Fibroblast of lung (primary cell): ENCODE measurements at regions not wholly inside any gene's neighbourhood (a gene's known extent, or its start where the extent isn't known, plus 50 kb on each side); places are given as distances from the start of the nearest gene placed in this dataset.

Experiments used
- DNase-seq, 2 donors: peaks; one replicate each; pipeline versions ENCODE4 v3.0.0 to v3.0.0-alpha.2; 2010; ENCODE audit warnings: low read depth in 2 of 2
- H2AFZ ChIP-seq: 2 replicates; pipeline ENCODE4 v1.5.1; 2012; ENCODE audit warnings: low read length, control low read depth, inconsistent platforms
- H3K27ac ChIP-seq: 2 replicates; pipeline ENCODE4 v1.5.1; 2011; ENCODE audit warnings: low read length, control low read depth; ENCODE audit not compliant: insufficient read depth
- H3K27me3 ChIP-seq: 2 replicates; pipeline ENCODE4 v1.5.1; 2011; ENCODE audit warnings: mild to moderate bottlenecking, low read length; ENCODE audit not compliant: control insufficient read depth, insufficient read depth
- H3K36me3 ChIP-seq: 2 replicates; pipeline ENCODE4 v1.5.1; 2011; ENCODE audit warnings: low read length; ENCODE audit not compliant: control insufficient read depth, insufficient read depth
- H3K4me1 ChIP-seq: 2 replicates; pipeline ENCODE4 v1.5.1; 2011; ENCODE audit warnings: low read length; ENCODE audit not compliant: control insufficient read depth, insufficient read depth; ENCODE audit errors: extremely low read depth
- H3K4me2 ChIP-seq: 2 replicates; pipeline ENCODE4 v1.5.1; 2011; ENCODE audit warnings: low read length, control low read depth; ENCODE audit not compliant: insufficient read depth; ENCODE audit errors: extremely low read depth
- H3K4me3 ChIP-seq, 4 experiments: fragments of 200-600 bp in 1 of 4; sonication (generic) in 1 of 4; replicated peaks in 1 of 4; 2 replicates each; pipeline ENCODE4 v1.5.1; 2011 to 2016; ENCODE audit warnings: low read length in 4 of 4, low read depth in 3 of 4, mild to moderate bottlenecking in 3 of 4, control low read depth in 2 of 4, inconsistent platforms in 1 of 4, mixed read lengths in 1 of 4; ENCODE audit not compliant: insufficient read depth in 1 of 4; ENCODE audit errors: control extremely low read depth in 1 of 4
- H3K79me2 ChIP-seq: 2 replicates; pipeline ENCODE4 v1.5.1; 2012; ENCODE audit warnings: mild to moderate bottlenecking, low read length, inconsistent platforms; ENCODE audit not compliant: control insufficient read depth, insufficient read depth
- H3K9ac ChIP-seq: 2 replicates; pipeline ENCODE4 v1.5.1; 2011; ENCODE audit warnings: mild to moderate bottlenecking, low read length, control low read depth; ENCODE audit not compliant: insufficient read depth
- H3K9me3 ChIP-seq: 2 replicates; pipeline ENCODE4 v1.5.1; 2012; ENCODE audit warnings: low read depth, low read length; ENCODE audit not compliant: control insufficient read depth, insufficient read depth
- H4K20me1 ChIP-seq: 2 replicates; pipeline ENCODE4 v1.5.1; 2011; ENCODE audit warnings: low read length; ENCODE audit not compliant: control insufficient read depth, insufficient read depth; ENCODE audit errors: extremely low read depth
- CTCF ChIP-seq, 2 donors: IDR thresholded peaks in 1 of 2; conservative IDR thresholded peaks in 1 of 2; 1 replicate in 1 of 2; 2 replicates in 1 of 2; pipeline ENCODE4 v1.5.1; 2011 to 2012; ENCODE audit warnings: low read length in 2 of 2, control low read depth in 1 of 2, inconsistent platforms in 1 of 2, low read depth in 1 of 2, mild to moderate bottlenecking in 1 of 2
- EZH2 ChIP-seq: IDR thresholded peaks from 2 replicates; pipeline ENCODE4 v1.5.1; 2012; ENCODE audit warnings: low read length, control low read depth, mild to moderate bottlenecking; ENCODE audit errors: missing control alignments

DNA sequence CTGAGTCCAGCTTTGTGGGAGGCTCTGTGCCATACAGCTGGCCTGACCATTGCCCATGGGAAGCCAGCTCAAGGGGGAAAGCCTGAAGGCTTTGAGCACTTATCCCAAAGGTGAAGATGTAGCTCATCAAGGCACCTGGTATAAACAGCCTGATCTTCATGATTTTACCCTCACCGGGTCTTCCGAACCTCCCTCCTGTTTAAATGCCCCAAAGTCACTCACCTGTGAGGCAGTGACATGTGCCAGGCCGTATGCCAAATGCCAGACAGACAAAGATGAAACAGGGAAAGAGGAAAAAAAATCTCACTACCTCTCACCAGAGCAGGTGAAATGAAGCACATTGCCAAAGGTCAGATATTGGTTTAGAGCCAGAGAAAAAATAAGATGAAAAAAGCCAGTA lies 62.8 kb upstream of the ITSN2 start:
- H2AFZ ChIP-seq, result no peak overlapping the region
- no peak overlapping the region for H3K4me3 ChIP-seq

DNA sequence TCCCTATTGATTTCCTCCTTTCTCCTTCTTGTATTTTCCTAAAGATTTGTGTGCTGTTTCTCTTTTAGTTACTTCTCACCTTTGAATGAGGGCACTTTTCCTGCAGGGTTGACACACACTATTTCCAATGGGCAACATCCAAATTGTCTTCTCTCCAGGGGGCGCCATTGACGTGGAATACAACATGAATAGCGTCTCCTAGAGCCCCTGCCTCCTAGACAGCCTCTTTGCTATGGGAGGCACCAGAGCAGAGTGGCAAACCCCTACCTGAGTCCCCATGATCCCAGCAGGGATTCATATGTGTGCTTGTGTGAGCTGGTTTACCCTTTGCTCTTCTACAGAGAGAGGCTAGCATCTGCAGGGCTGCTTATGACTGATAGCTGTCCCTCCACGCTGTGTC lies 61.3 kb upstream of the ITSN2 start:
- Histone ChIP-seq H3K27me3 (peaks cover 3% of the 10 kb centered on the region), H3K4me1 (no peaks in the 10 kb centered on the region), H3K4me3 (no peak overlapping the region), H3K9ac (no peak overlapping the region), H3K9me3 (no peaks in the 10 kb centered on the region), H3K36me3 (no peaks in the 10 kb centered on the region), H3K4me2 (no peak overlapping the region), H4K20me1 (no peaks in the 10 kb centered on the region), H3K27ac (no peak overlapping the region), H3K79me2 (no peaks in the 10 kb centered on the region), H2AFZ (no peak overlapping the region)
- no peak for TF ChIP-seq EZH2
- peak; percentile 56 to 62 for TF ChIP-seq CTCF (conservative IDR thresholded peaks at IDR 0.05 in 1 of 2, IDR thresholded peaks at IDR 0.05 in 1 of 2; ENCODE audit: low read depth in 1 of 2, low read length in 2 of 2)
- peak; percentile 37 to 63 for DNase-seq

More for the DNA sequence above, 62.8 kb upstream of the ITSN2 start:
- no peaks in the 10 kb centered on the region for H4K20me1 ChIP-seq
- H3K9ac ChIP-seq, result no peak overlapping the region
- no peak for DNase-seq
- no peak for TF ChIP-seq CTCF (conservative IDR thresholded peaks at IDR 0.05 in 1 of 2, IDR thresholded peaks at IDR 0.05 in 1 of 2; ENCODE audit: low read depth in 1 of 2, low read length in 2 of 2)
- no peak for TF ChIP-seq EZH2
- H3K27me3 ChIP-seq, result peaks cover 3% of the 10 kb centered on the region
- H3K79me2 ChIP-seq, result no peaks in the 10 kb centered on the region
- no peak overlapping the region for H3K4me2 ChIP-seq
- H3K36me3 ChIP-seq, result no peaks in the 10 kb centered on the region
- H3K27ac ChIP-seq, result no peak overlapping the region
- H3K4me1 ChIP-seq, result no peaks in the 10 kb centered on the region
- H3K9me3 ChIP-seq, result no peaks in the 10 kb centered on the region

DNA sequence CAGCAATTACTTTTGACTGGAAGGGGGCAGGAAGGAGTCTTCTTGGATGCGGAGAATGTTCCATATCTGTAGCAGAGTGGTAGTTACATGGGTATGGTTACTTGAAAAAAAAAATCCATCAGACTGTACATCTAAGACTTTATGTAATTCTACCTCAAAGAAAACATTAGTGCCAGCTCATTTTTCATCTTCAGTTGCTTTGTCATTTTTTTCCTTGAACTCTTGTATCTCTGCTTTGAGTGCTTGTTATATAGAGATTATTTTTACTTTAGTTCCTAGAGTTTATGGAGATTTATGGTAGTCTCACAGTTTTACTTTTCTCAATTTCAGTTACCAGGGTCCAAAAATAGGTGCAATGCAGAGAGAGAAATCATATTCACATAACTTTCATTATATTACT lies 60.0 kb upstream of the ITSN2 start:
- Histone ChIP-seq H3K9ac (no peak overlapping the region), H2AFZ (no peak overlapping the region), H3K79me2 (no peaks in the 10 kb centered on the region), H3K4me1 (no peaks in the 10 kb centered on the region), H3K4me2 (no peak overlapping the region), H3K27ac (no peak overlapping the region), H3K27me3 (peaks cover 3% of the 10 kb centered on the region), H3K9me3 (no peaks in the 10 kb centered on the region), H3K36me3 (no peaks in the 10 kb centered on the region), H3K4me3 (no peak overlapping the region), H4K20me1 (no peaks in the 10 kb centered on the region)
- DNase-seq, result no peak
- TF ChIP-seq EZH2 (no peak), CTCF (conservative IDR thresholded peaks at IDR 0.05 in 1 of 2, IDR thresholded peaks at IDR 0.05 in 1 of 2; ENCODE audit: low read depth in 1 of 2, low read length in 2 of 2) (no peak)
